ENCODE measurements at regions not wholly inside any gene's neighbourhood (a gene's known extent, or its start where the extent isn't known, plus 50 kb on each side); places are given as distances from the start of the nearest gene placed in this dataset.

- Histone ChIP-seq H3K4me1 (ENCODE audit: insufficient read depth) (no peaks in the 10 kb centered on the region), H3K27ac (ENCODE audit: low read depth) (no peak overlapping the region), H3K4me2 (no peak overlapping the region), H3F3A (replicated peaks; ENCODE audit: low read depth) (no peaks in the 10 kb centered on the region), H3K9me2 (ENCODE audit: insufficient read depth) (peaks cover 13% of the 10 kb centered on the region), H4K20me1 (replicated peaks; ENCODE audit: insufficient read depth) (no peaks in the 10 kb centered on the region), H3K4me3 (no peak overlapping the region), H3K27me3 (ENCODE audit: insufficient read depth) (no peaks in the 10 kb centered on the region), H3K79me2 (replicated peaks; ENCODE audit: insufficient read depth) (no peaks in the 10 kb centered on the region), H2AFZ (no peak overlapping the region), H3K36me3 (ENCODE audit: insufficient read depth) (no peaks in the 10 kb centered on the region)
- Mint-ChIP-seq H3K27ac (no peak overlapping the region), H3K4me1 (peaks cover 9% of the 10 kb centered on the region; the same call in 2 of the 3 replicates), H3K27me3 (ENCODE audit: insufficient read depth, low read depth, poor library complexity) (peaks cover 1% of the 10 kb centered on the region), H3K4me3 (no peak overlapping the region), H3K36me3 (ENCODE audit: low read depth) (no peaks in the 10 kb centered on the region), H3K9me3 (no peaks in the 10 kb centered on the region)
- no peak for DNase-seq (ENCODE audit: low spot score)
- no peak for TF ChIP-seq EZH2 (IDR thresholded peaks at IDR 0.05; ENCODE audit: low read depth, unreplicated experiment)
- no peak for TF ChIP-seq REST (IDR thresholded peaks at IDR 0.05; ENCODE audit: unreplicated experiment)
- no peak for TF ChIP-seq ZNF114 (CRISPR knock-in tag; IDR thresholded peaks at IDR 0.05)
- TF ChIP-seq NANOG (IDR thresholded peaks at IDR 0.05; ENCODE audit: borderline replicate concordance) = no peak
- TF ChIP-seq STAT1 (IDR thresholded peaks at IDR 0.05; ENCODE audit: unreplicated experiment) = no peak
- TF ChIP-seq, protein P1, sequence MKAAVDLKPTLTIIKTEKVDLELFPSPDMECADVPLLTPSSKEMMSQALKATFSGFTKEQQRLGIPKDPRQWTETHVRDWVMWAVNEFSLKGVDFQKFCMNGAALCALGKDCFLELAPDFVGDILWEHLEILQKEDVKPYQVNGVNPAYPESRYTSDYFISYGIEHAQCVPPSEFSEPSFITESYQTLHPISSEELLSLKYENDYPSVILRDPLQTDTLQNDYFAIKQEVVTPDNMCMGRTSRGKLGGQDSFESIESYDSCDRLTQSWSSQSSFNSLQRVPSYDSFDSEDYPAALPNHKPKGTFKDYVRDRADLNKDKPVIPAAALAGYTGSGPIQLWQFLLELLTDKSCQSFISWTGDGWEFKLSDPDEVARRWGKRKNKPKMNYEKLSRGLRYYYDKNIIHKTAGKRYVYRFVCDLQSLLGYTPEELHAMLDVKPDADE (IDR thresholded peaks at IDR 0.05) = no peak
- no peak for TF ChIP-seq CREB1 (CRISPR knock-in tag; IDR thresholded peaks at IDR 0.05; ENCODE audit: low read depth)
- TF ChIP-seq EZH2phosphoT487 (IDR thresholded peaks at IDR 0.05; ENCODE audit: unreplicated experiment) = no peak
- TF ChIP-seq ZNF462 (CRISPR knock-in tag; IDR thresholded peaks at IDR 0.05) = no peak
- no peak for TF ChIP-seq POLR2AphosphoS5 (IDR thresholded peaks at IDR 0.05; ENCODE audit: low read depth)
- no peak for TF ChIP-seq ZNF331 (CRISPR knock-in tag; IDR thresholded peaks at IDR 0.05; ENCODE audit: low read depth)
- TF ChIP-seq JUNB (IDR thresholded peaks at IDR 0.05; ENCODE audit: unreplicated experiment) = no peak
- no peak for TF ChIP-seq CTCF (conservative IDR thresholded peaks at IDR 0.05; ENCODE audit: low read depth in 2 of 2)
- ATAC-seq = no peak
These were observed 330.1 kb downstream of the PAPSS1 start for GRCh38 chr4:107389965-107390364.

Measured in GM23338 (cell line).